ENCODE measurements at regions not wholly inside any gene's neighbourhood (a gene's known extent, or its start where the extent isn't known, plus 50 kb on each side); places are given as distances from the start of the nearest gene placed in this dataset.

DNA sequence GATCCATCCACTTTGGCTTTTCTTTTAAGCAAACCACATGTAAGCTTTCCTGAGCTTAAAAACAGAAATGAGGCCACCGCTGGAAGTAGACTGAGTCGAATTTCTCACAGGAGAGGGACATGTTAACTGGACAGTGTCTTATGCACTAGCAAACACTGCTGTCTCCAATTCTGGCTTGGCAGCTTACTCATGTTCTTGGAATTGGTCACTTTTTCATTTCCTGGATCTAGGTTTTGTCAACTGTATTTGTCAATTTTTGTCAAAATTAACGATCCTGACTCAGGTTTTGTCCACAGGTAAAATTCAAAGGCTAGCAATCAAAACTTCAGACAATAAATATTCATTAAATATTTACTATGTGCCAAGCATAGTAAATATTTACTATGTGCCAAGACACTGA is 601.5 kb downstream of the RNF144B start:
- H3K4me1 Mint-ChIP-seq: peaks cover 26% of the 10 kb centered on the region
- no peak for DNase-seq (ENCODE audit: low read depth, low spot score)
- no peaks in the 10 kb centered on the region for H3K27me3 Mint-ChIP-seq (ENCODE audit: low read depth)
- H3K9me3 Mint-ChIP-seq: no peaks in the 10 kb centered on the region
- no peaks in the 10 kb centered on the region for H3K36me3 Mint-ChIP-seq (ENCODE audit: low read depth)
- no peak overlapping the region for H3K27ac Mint-ChIP-seq (ENCODE audit: unreplicated experiment)
- TF ChIP-seq, protein P1, sequence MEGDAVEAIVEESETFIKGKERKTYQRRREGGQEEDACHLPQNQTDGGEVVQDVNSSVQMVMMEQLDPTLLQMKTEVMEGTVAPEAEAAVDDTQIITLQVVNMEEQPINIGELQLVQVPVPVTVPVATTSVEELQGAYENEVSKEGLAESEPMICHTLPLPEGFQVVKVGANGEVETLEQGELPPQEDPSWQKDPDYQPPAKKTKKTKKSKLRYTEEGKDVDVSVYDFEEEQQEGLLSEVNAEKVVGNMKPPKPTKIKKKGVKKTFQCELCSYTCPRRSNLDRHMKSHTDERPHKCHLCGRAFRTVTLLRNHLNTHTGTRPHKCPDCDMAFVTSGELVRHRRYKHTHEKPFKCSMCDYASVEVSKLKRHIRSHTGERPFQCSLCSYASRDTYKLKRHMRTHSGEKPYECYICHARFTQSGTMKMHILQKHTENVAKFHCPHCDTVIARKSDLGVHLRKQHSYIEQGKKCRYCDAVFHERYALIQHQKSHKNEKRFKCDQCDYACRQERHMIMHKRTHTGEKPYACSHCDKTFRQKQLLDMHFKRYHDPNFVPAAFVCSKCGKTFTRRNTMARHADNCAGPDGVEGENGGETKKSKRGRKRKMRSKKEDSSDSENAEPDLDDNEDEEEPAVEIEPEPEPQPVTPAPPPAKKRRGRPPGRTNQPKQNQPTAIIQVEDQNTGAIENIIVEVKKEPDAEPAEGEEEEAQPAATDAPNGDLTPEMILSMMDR (conservative IDR thresholded peaks at IDR 0.05): no peak
- H3K4me3 Mint-ChIP-seq: no peak overlapping the region

DNA sequence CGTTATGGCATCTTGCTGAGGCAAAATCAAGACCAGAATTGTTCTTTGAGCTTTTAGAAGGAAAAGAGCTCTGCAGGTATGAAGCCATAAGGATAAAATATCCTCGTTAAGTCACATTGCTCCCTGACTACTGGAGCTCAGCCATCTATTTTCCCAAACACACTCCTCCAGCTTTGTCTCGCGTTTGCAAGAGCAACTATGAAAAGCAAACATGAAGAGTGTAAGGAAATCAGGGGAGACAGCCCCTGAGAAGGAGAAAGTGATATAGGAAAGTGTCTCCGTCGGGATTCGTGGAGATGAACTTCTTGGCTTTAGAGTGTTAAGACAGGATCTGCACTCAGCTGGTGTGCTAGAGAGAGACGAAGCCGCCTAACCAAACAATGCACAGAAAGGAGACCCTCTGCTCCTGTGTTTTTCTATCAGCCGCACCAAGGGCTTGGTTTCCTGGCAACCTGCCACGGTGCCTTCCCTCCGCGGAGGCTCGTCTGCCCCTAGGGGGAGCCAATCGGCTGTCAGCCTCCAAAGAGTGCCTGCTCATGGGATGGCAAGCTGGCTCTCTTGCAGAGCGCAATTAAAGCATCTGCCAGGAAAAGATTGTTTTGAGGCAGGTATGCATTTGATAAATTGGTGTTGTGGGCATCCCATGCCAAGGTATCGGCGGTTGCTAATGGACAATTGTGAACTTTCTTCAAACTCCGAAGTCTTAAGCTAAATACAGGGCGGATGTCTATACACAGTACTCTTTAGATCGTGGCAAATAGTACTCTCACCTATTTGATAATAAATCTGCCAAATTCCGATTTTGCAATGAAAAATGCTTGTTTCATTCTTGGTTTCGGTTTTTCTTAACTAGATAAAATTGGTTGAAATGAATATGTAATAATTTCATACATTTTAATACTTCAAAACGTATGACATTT is 603.2 kb downstream of the RNF144B start:
- Mint-ChIP-seq H3K4me1 (peaks cover 26% of the 10 kb centered on the region), H3K27ac (ENCODE audit: unreplicated experiment) (peak overlapping the region; percentile 94), H3K36me3 (ENCODE audit: low read depth) (peaks cover 8% of the 10 kb centered on the region), H3K4me3 (peak overlapping the region; percentile 51), H3K27me3 (ENCODE audit: low read depth) (no peaks in the 10 kb centered on the region), H3K9me3 (peaks cover 9% of the 10 kb centered on the region)
- peak; percentile 84 for DNase-seq (ENCODE audit: low read depth, low spot score)
- TF ChIP-seq, protein P1 (conservative IDR thresholded peaks at IDR 0.05): peak; percentile 72

DNA sequence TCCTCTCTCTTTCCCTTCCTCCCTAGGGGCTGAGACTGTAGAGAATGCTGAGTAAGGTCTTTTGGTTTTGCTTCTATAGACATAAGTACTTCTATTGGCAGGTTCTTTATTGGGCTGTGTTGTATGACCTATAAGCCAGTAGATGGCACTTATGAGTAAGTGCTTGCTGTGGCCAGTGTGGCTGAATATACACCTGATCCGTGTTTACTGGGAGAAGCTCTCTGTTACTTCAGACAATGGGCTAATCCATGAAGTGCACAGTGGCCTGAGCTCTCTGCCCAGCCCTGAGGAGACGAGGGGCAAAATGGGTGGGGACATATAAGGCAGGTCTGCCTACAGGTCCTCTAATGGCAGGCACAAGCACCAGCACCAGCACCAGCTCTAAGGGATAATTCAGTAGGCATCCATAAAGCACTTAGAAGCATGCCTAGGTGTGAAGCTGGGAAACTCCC is 610.3 kb downstream of the RNF144B start:
- H3K27ac Mint-ChIP-seq (ENCODE audit: unreplicated experiment): no peak overlapping the region
- TF ChIP-seq, protein P1 (conservative IDR thresholded peaks at IDR 0.05): peak; percentile 72
- H3K27me3 Mint-ChIP-seq (ENCODE audit: low read depth): no peaks in the 10 kb centered on the region
- H3K4me1 Mint-ChIP-seq: peaks cover 4% of the 10 kb centered on the region
- H3K9me3 Mint-ChIP-seq: peaks cover 24% of the 10 kb centered on the region
- no peak overlapping the region for H3K4me3 Mint-ChIP-seq
- H3K36me3 Mint-ChIP-seq (ENCODE audit: low read depth): peaks cover 18% of the 10 kb centered on the region
- no peak for DNase-seq (ENCODE audit: low read depth, low spot score)

DNA sequence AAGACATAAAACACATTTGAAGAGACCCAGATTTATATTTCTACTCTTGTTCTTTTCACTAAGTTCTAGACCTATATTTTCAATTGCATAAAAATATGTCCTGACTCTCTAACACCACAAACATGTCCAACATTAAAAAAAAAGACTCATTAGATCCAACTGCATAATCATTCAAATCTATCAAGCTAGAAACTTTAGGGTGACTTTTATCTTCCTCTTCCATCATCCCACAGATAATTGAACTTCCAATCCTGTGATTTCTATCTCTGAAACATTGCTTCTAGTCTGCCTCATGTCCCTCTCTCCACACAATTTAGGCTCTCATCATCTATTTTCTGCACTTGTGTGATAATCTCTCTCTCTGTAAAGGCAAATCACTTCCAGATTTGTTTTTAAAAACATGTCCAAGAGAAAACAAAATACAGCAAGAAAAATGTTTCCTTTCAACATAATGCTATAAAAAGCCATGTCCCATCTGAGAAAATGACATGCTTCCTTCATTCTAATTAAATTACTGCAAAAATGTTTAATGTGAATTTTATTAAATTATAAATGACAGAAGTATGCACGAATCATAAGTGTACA is 615.9 kb downstream of the RNF144B start:
- peaks cover 4% of the 10 kb centered on the region for H3K9me3 Mint-ChIP-seq
- peaks cover 3% of the 10 kb centered on the region for H3K36me3 Mint-ChIP-seq (ENCODE audit: low read depth)
- no peak overlapping the region for H3K4me3 Mint-ChIP-seq
- TF ChIP-seq, protein P1 (conservative IDR thresholded peaks at IDR 0.05): no peak
- DNase-seq (ENCODE audit: low read depth, low spot score): no peak
- no peaks in the 10 kb centered on the region for H3K4me1 Mint-ChIP-seq
- H3K27ac Mint-ChIP-seq (ENCODE audit: unreplicated experiment): no peak overlapping the region
- H3K27me3 Mint-ChIP-seq (ENCODE audit: low read depth): no peaks in the 10 kb centered on the region

DNA sequence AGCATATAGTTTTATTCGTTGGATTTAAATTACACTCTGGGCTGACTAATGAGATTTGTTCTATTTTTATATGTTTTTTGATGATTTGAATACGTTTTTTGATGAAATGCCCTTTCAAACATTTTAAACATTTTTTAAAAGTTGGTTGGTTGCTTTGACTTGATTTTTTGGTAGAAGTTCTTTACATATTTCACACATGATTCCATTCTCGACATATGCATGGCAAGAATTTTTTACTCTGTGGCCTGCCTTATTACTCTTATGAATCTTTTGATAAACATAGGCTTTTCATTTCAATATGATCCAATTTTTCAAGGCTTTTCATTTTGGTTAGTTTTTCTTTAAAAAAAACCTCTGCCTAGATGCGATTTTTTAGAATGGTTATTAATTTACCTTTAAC is 617.0 kb downstream of the RNF144B start:
- no peak for DNase-seq (ENCODE audit: low read depth, low spot score)
- TF ChIP-seq, protein P1 (conservative IDR thresholded peaks at IDR 0.05): no peak
- no peaks in the 10 kb centered on the region for H3K4me1 Mint-ChIP-seq
- no peak overlapping the region for H3K4me3 Mint-ChIP-seq
- H3K27me3 Mint-ChIP-seq (ENCODE audit: low read depth): no peaks in the 10 kb centered on the region
- H3K36me3 Mint-ChIP-seq (ENCODE audit: low read depth): peaks cover 3% of the 10 kb centered on the region
- H3K9me3 Mint-ChIP-seq: peaks cover 4% of the 10 kb centered on the region
- no peak overlapping the region for H3K27ac Mint-ChIP-seq (ENCODE audit: unreplicated experiment)

All from neural crest cell (in vitro differentiated cells).